GM19099 (cell line): ENCODE measurements at regions not wholly inside any gene's neighbourhood (a gene's known extent, or its start where the extent isn't known, plus 50 kb on each side); places are given as distances from the start of the nearest gene placed in this dataset.

Experiments used
- POLR2A ChIP-seq: IDR thresholded peaks from 3 replicates; pipeline ENCODE4 v1.6.1; 2011; ENCODE audit warnings: low read depth; ENCODE audit not compliant: insufficient read length; ENCODE audit errors: extremely low read depth

DNA sequence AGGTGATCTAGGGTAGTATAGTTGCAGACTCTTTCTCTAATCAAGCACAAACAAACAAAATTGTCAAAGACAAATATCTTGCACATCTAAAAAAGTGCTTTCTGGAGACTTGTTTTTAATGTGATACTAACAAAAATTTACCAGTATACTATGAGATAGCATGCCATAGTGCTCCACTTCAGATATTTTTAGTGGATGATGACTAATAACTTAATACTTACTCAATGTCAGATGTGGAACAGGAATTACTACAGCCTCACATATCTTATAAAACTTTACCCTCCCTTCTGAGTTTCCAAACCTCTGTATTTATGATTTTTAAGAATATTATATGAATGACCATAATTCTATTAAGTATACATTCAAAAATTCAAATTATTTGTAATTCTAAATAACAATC lies 1162.0 kb upstream of the SLC39A10 start:
- TF ChIP-seq POLR2A = no peak

GRCh38 chr2:194494401-194494800 lies 1162.6 kb upstream of the SLC39A10 start:
- TF ChIP-seq POLR2A = no peak

DNA sequence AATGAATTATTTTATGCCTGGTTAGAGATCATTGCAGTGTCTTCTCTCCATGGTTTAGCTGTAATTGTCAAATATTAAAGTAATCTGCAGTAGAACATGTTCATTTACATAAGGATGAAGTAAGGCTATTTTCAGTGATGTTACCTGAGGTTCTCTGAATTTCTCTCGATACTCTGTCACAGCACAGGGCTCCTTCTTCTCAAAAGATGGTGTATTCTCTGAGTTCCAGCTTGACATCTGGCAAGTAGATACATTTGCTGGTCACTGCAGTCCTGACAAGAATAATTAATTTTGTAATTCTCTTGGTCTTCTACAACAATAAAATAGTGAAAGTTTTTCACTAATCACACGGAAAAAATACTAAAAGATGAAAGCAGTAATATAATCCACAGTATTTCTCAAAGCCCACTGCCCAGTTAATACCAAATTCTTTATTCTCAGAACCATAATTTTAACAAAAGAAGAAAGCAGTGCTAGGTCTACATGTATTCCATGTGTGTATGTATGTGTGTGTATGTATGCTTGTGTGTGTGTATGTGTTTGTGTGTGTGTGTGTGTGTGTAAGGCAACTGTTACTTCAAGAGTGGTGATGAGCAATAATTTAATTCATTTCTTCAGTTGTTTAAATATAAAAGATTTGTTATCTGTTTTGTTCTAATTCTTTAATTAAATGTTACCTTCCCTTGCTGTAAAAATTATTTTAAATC lies 1165.5 kb upstream of the SLC39A10 start:
- TF ChIP-seq POLR2A = no peak

GRCh38 chr2:194486326-194486725 lies 1170.7 kb upstream of the SLC39A10 start:
- no peak for TF ChIP-seq POLR2A

- TF ChIP-seq POLR2A = no peak
These were observed 1174.0 kb upstream of the SLC39A10 start for GRCh38 chr2:194483041-194483440.

DNA sequence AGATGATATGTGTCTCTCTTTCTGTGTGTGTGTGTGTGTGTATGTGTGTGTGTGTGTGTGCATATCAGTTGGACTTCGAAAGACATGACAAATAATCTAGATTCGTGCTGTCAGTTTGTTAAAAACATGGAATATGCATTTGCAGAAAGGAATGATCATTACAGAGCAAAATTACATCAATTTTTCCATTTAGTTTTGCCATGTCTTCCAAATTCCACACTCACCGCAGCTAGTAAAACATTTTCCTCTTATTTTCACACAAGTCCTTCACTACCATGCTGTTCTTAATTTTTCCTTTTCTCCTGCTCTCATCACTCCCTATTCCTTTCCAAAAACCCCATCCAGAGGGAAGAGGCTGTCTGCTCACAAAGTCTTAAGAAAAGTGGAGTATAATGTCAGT lies 1191.4 kb upstream of the SLC39A10 start:
- TF ChIP-seq POLR2A = no peak

DNA sequence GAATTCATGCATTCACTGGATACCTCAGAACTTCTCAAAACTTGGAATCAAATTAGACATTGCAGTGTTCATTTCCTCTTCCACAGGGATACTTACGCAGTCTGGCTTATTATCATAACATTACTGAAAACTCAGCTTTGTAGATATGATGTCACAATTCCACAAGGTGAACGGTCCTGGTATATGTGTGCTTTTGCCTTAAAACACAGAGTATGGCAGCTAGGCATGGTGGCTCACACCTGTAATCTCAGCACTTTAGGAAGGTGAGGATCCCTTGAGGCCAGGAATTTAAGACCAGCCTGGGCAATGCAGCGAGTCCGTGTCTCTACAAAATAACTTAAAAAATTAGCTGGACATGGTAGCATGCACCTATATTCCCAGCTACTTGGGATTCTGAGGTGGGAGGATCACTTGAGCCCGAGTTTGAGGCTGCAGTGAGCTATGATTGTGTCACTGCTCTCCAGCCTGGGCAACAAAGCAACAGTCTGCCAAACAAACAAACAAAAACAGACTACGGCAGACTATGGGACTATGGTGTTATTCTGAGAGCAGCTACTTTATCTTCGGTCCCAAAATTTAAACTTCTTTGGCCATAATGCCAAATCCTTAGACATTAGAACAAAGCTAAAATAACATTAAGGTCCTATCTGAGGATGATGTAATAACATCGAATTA lies 1191.9 kb upstream of the SLC39A10 start:
- no peak for TF ChIP-seq POLR2A

DNA sequence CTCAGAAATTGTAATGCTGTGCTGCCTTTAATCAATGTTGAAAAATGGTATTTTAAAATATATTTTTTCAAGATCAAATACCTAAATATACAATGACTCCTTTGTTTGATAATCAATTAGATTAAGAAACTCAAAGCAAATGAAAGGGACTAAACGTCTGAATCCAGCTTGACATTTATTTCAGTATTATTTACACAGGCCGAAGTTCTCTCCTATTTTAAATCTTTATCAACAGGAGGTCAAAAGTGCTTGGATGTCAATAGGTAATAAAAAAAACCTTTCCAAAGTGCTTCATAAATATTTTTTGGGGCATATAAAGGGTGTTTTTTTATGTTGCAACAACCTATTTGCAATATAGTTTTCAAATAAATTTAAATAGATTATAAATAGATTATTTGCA lies 1201.7 kb upstream of the SLC39A10 start:
- no peak for TF ChIP-seq POLR2A

- TF ChIP-seq POLR2A = no peak
These were observed 1204.5 kb upstream of the SLC39A10 start for GRCh38 chr2:194452504-194452903.

DNA sequence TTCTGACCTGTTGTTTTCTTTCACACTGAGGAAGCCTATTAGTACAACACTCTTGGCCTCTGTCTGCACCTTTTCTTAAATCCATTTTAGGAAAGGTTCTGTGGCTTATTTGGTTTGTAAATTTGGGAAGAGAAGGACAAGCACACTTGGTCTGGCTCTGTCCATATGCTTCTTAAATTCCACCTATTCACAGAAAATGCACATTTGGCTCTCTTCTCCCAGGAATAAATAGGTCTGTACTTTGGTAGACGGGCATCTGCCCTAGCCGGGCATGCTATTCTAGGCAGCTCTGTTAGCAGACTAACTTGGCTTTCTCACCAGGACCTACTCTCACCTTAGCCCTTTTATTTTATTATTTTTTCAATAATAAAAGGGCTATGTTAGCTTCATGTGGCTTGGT lies 1211.8 kb upstream of the SLC39A10 start:
- no peak for TF ChIP-seq POLR2A

DNA sequence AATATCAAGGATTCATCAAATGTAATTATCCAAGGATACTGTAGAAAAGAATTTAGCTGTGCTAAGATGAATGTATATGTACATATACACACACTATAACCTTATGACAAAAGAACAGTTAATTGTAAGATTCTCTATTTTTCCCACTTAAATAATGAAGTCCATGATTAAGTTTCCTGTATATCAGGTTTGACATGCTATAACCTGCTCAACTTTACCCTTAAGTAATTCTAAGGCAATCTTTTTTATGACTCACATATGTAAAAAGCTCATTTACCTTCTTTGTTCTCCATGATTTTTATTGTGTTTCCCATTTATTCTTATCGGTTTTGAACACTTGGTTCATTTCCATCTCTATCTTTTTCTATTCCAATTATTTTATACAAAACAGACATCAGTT lies 1213.1 kb upstream of the SLC39A10 start:
- TF ChIP-seq POLR2A = no peak

DNA sequence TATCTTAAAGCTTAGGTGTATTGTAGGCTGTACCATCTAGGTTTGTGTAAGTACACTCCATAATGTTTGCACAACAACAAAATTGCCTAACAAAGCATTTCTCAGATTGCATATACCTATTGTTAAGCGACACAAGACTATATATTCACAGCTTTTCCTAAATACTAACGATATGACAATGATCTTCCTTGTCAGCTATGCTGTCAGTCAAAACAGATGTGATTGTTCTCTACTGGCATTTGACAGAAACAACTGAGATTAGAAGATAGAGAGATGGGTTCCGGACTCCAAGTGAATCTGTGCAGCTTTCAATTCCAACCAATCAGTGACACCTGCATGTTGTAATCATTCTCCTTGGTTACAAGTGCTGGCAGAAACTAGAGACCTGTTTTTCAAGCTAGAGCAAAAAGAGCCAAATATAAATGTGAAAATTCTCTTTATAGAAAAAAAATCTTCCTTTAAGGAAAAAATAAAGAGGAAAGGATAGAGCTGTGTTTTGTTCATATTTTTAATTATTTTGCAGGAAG lies 1232.3 kb upstream of the SLC39A10 start:
- no peak for TF ChIP-seq POLR2A

DNA sequence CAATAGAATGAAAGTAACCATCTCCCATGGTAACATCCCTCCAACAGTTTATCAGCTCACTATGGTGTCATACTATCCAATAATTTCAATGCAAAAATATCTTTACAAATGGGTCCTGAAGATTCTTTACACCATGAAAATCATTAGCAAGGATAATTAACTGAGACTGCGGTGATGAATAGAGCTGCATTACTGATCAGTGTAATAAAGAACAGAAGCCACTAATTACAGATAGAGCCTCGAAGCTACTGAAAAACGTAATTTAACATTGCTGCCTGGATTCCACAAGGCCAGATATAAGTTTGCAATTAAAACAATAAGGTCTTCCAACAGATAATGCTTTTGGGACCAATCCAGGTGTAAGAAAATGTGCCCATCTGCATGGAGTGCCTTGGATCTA lies 1245.8 kb upstream of the SLC39A10 start:
- no peak for TF ChIP-seq POLR2A

DNA sequence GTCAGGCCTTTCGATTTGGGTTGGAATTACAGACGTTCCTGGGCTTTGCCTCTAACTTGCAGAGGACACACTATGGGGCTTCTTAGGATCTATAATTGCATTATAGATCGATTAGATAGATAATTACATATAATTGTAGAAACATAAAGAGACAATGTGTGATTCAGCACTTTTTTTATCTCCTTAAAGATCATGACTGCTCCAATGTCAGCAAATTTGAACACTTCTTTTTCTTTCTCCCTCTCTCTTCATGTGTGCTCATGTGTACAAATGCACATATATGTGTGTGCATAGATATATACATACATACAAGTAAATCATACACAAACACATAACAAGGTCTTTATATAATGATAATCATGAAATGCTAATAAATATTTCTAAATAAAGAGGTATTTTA lies 1261.2 kb upstream of the SLC39A10 start:
- TF ChIP-seq POLR2A = no peak

DNA sequence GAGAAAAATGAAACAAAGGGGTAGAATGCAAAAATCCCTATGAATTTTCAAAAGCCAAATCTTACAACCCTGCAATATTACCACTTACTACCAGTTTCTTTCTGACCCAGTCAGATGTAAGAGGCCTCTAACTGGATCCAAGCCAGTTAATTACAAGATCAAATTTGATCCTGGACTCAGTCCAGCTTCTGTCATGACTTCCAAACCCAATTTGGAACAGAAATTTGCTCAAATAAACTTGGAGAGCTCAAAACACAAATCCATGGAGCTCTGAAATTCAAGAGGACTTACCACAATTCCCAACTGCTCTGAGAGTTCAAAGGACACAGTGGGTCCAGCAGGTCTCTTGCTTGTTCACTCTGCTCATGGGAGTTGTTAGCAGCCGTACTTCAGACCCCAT lies 1271.7 kb upstream of the SLC39A10 start:
- no peak for TF ChIP-seq POLR2A

- no peak for TF ChIP-seq POLR2A
These were observed 1273.6 kb upstream of the SLC39A10 start for GRCh38 chr2:194383401-194383800.
